ENCODE measurements at regions not wholly inside any gene's neighbourhood (a gene's known extent, or its start where the extent isn't known, plus 50 kb on each side); places are given as distances from the start of the nearest gene placed in this dataset.

DNA sequence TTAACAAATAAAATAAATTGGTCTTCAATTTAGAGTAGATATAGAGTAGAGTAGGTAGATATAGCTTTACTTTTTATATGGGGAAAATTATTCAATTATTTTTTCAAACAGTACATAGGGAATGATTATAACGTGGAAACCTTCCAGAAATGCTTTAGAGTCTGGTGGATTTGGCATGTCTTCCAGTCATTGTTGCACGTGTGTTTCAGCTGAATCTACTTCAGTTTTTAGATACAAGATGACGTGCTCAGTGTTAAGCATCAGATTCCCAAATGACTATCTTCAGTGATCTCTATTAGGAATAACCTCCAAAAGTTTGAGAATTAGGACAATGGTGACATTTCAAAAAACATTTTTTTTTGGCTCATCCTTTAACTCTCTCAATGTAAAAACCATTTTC is 616.9 kb downstream of the ANKRD50 start:
- H4K20me1 ChIP-seq (ENCODE audit: control insufficient read depth, extremely low read depth, insufficient read depth, low read length): no peaks in the 10 kb centered on the region
- TF ChIP-seq, protein P1, sequence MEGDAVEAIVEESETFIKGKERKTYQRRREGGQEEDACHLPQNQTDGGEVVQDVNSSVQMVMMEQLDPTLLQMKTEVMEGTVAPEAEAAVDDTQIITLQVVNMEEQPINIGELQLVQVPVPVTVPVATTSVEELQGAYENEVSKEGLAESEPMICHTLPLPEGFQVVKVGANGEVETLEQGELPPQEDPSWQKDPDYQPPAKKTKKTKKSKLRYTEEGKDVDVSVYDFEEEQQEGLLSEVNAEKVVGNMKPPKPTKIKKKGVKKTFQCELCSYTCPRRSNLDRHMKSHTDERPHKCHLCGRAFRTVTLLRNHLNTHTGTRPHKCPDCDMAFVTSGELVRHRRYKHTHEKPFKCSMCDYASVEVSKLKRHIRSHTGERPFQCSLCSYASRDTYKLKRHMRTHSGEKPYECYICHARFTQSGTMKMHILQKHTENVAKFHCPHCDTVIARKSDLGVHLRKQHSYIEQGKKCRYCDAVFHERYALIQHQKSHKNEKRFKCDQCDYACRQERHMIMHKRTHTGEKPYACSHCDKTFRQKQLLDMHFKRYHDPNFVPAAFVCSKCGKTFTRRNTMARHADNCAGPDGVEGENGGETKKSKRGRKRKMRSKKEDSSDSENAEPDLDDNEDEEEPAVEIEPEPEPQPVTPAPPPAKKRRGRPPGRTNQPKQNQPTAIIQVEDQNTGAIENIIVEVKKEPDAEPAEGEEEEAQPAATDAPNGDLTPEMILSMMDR (conservative IDR thresholded peaks at IDR 0.05 in 1 of 2, IDR thresholded peaks at IDR 0.05 in 1 of 2; ENCODE audit: low read depth in 1 of 2, low read length in 2 of 2): no peak
- no peak for TF ChIP-seq EZH2 (IDR thresholded peaks at IDR 0.05; ENCODE audit: low read length, missing control alignments)
- DNase-seq (ENCODE audit: low read depth in 2 of 2): no peak

DNA sequence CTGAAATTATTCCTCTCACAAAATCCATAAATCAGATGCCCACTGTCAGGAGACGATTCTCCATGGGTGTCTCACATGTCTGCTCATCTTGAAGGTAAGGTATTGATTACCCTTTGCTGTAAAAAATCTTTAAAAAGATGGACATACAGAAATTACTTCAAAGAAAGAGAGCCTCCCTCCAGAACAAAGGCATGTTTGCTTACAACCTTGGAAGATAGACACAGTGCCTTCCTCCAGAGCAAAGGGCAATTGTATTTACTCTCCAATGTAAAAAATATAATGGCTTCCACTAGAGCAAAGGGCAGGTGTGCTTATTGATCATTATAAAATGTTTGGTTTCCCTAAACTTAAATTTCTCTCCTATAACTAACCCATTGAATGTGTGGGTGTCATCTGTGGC is 616.2 kb downstream of the ANKRD50 start:
- H3K4me2 ChIP-seq (ENCODE audit: extremely low read depth, insufficient read depth, low read length): no peak overlapping the region
- H4K20me1 ChIP-seq (ENCODE audit: control insufficient read depth, extremely low read depth, insufficient read depth, low read length): no peaks in the 10 kb centered on the region
- DNase-seq (ENCODE audit: low read depth in 2 of 2): no peak
- no peak overlapping the region for H2AFZ ChIP-seq (ENCODE audit: low read length)
- no peak overlapping the region for H3K9ac ChIP-seq (ENCODE audit: insufficient read depth, low read length)
- H3K27me3 ChIP-seq (ENCODE audit: control insufficient read depth, insufficient read depth, low read length): no peaks in the 10 kb centered on the region
- H3K27ac ChIP-seq (ENCODE audit: insufficient read depth, low read length): no peak overlapping the region
- H3K9me3 ChIP-seq (ENCODE audit: control insufficient read depth, insufficient read depth, low read depth, low read length): no peaks in the 10 kb centered on the region
- TF ChIP-seq, protein P1 (conservative IDR thresholded peaks at IDR 0.05 in 1 of 2, IDR thresholded peaks at IDR 0.05 in 1 of 2; ENCODE audit: low read depth in 1 of 2, low read length in 2 of 2): no peak
- TF ChIP-seq EZH2 (IDR thresholded peaks at IDR 0.05; ENCODE audit: low read length, missing control alignments): no peak
- H3K36me3 ChIP-seq (ENCODE audit: control insufficient read depth, insufficient read depth, low read length): no peaks in the 10 kb centered on the region
- no peak overlapping the region for H3K4me3 ChIP-seq (replicated peaks in 1 of 4; ENCODE audit: control extremely low read depth in 1 of 4, insufficient read depth in 1 of 4, low read depth in 3 of 4, low read length in 4 of 4)
- H3K79me2 ChIP-seq (ENCODE audit: control insufficient read depth, insufficient read depth, low read length): no peaks in the 10 kb centered on the region
- no peaks in the 10 kb centered on the region for H3K4me1 ChIP-seq (ENCODE audit: control insufficient read depth, extremely low read depth, insufficient read depth, low read length)

More for the DNA sequence above, 616.9 kb downstream of the ANKRD50 start:
- no peak overlapping the region for H3K4me3 ChIP-seq (replicated peaks in 1 of 4; ENCODE audit: control extremely low read depth in 1 of 4, insufficient read depth in 1 of 4, low read depth in 3 of 4, low read length in 4 of 4)
- H3K79me2 ChIP-seq (ENCODE audit: control insufficient read depth, insufficient read depth, low read length): no peaks in the 10 kb centered on the region
- H3K9me3 ChIP-seq (ENCODE audit: control insufficient read depth, insufficient read depth, low read depth, low read length): no peaks in the 10 kb centered on the region
- no peaks in the 10 kb centered on the region for H3K27me3 ChIP-seq (ENCODE audit: control insufficient read depth, insufficient read depth, low read length)
- no peak overlapping the region for H2AFZ ChIP-seq (ENCODE audit: low read length)
- no peak overlapping the region for H3K9ac ChIP-seq (ENCODE audit: insufficient read depth, low read length)
- no peaks in the 10 kb centered on the region for H3K36me3 ChIP-seq (ENCODE audit: control insufficient read depth, insufficient read depth, low read length)
- no peaks in the 10 kb centered on the region for H3K4me1 ChIP-seq (ENCODE audit: control insufficient read depth, extremely low read depth, insufficient read depth, low read length)
- H3K27ac ChIP-seq (ENCODE audit: insufficient read depth, low read length): no peak overlapping the region
- H3K4me2 ChIP-seq (ENCODE audit: extremely low read depth, insufficient read depth, low read length): no peak overlapping the region

DNA sequence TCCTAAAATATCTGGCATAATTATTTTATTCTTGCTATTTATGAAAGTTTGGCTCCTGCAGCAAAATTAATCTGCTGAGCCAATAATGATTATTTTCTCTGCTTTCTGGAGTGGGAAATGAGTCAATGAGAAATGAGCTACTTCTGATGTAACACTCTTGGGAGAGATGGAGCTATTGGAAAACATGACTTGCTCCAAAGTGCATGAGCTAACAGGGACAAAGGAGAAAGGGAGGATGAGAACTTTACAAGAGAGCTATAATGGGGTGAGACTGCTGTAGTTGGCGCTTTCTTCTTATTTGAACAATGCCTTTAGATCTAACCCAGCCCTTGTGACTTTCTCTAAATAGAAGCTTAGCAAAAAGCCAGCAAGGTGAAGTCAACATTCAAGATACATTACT is 615.1 kb downstream of the ANKRD50 start:
- Histone ChIP-seq H2AFZ (ENCODE audit: low read length) (no peak overlapping the region), H3K4me2 (ENCODE audit: extremely low read depth, insufficient read depth, low read length) (no peak overlapping the region), H3K4me1 (ENCODE audit: control insufficient read depth, extremely low read depth, insufficient read depth, low read length) (no peaks in the 10 kb centered on the region), H3K27ac (ENCODE audit: insufficient read depth, low read length) (no peak overlapping the region), H3K9me3 (ENCODE audit: control insufficient read depth, insufficient read depth, low read depth, low read length) (no peaks in the 10 kb centered on the region), H4K20me1 (ENCODE audit: control insufficient read depth, extremely low read depth, insufficient read depth, low read length) (no peaks in the 10 kb centered on the region), H3K27me3 (ENCODE audit: control insufficient read depth, insufficient read depth, low read length) (no peaks in the 10 kb centered on the region), H3K9ac (ENCODE audit: insufficient read depth, low read length) (no peak overlapping the region), H3K79me2 (ENCODE audit: control insufficient read depth, insufficient read depth, low read length) (no peaks in the 10 kb centered on the region), H3K36me3 (ENCODE audit: control insufficient read depth, insufficient read depth, low read length) (no peaks in the 10 kb centered on the region), H3K4me3 (replicated peaks in 1 of 4; ENCODE audit: control extremely low read depth in 1 of 4, insufficient read depth in 1 of 4, low read depth in 3 of 4, low read length in 4 of 4) (no peak overlapping the region)
- DNase-seq (ENCODE audit: low read depth in 2 of 2): no peak
- no peak for TF ChIP-seq EZH2 (IDR thresholded peaks at IDR 0.05; ENCODE audit: low read length, missing control alignments)
- TF ChIP-seq, protein P1 (conservative IDR thresholded peaks at IDR 0.05 in 1 of 2, IDR thresholded peaks at IDR 0.05 in 1 of 2; ENCODE audit: low read depth in 1 of 2, low read length in 2 of 2): no peak

Measured in fibroblast of lung (primary cell).